ENCODE measurements at regions not wholly inside any gene's neighbourhood (a gene's known extent, or its start where the extent isn't known, plus 50 kb on each side); places are given as distances from the start of the nearest gene placed in this dataset.

DNA sequence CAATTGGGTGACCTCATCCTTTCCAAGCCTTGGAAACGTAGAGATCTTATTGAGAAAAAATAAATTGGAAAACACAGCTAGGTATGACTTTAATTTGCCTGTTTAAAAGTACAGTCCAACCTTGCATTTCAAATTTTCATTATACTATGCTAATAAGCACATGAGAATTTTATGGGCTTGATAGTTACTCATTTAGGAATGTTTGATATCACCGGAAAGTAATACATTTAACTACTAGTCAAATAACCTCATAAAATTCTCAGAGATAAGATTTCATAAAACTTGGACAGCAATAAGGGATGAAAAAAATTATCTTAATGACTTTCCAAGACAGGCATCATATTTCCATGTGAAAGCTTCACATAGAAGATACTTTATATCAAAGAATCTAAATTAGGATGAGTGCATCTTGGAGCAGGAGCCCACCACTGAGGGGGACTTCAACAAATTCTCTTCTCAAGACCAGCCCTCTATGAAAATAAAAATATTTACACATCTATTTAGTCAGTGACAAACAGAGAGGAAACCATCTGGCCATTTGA is 236.3 kb downstream of the EPHA7 start:
- Histone ChIP-seq H2BK12ac (ENCODE audit: insufficient read length, low read depth, low read length) (no peak overlapping the region), H4K5ac (ENCODE audit: insufficient read length, low read depth, low read length) (no peak overlapping the region), H3K27me3 (ENCODE audit: insufficient read depth, low read length) (no peaks in the 10 kb centered on the region), H3K4me2 (ENCODE audit: insufficient read depth, insufficient read length, low read length) (no peak overlapping the region), H3K18ac (ENCODE audit: insufficient read length, low read depth, low read length) (no peak overlapping the region), H4K91ac (ENCODE audit: insufficient read length, low read depth, low read length) (no peak overlapping the region), H2BK15ac (ENCODE audit: low read depth, low read length) (no peak overlapping the region), H3K4ac (ENCODE audit: low read depth, low read length) (no peak overlapping the region), H2AFZ (ENCODE audit: low read length) (no peak overlapping the region), H2AK5ac (ENCODE audit: insufficient read length, low read length) (no peak overlapping the region), H2BK5ac (ENCODE audit: insufficient read length, low read length) (no peak overlapping the region), H4K20me1 (ENCODE audit: control insufficient read depth, insufficient read depth, insufficient read length) (no peaks in the 10 kb centered on the region), H3T11ph (ENCODE audit: low read length) (no peak overlapping the region), H3K23ac (ENCODE audit: insufficient read length, low read depth, low read length) (no peak overlapping the region), H4K8ac (replicated peaks; ENCODE audit: insufficient read length, low read depth, low read length) (no peak overlapping the region), H2BK120ac (ENCODE audit: low read depth, low read length, poor library complexity, severe bottlenecking) (no peak overlapping the region), H3K79me1 (ENCODE audit: insufficient read depth, low read depth, low read length, poor library complexity, severe bottlenecking) (no peaks in the 10 kb centered on the region), H3K4me1 (ENCODE audit: insufficient read depth, low read length) (no peaks in the 10 kb centered on the region), H3K14ac (ENCODE audit: insufficient read depth, low read length) (no peak overlapping the region), H3K9me3 (ENCODE audit: control insufficient read depth, low read depth, low read length) (no peaks in the 10 kb centered on the region), H3K79me2 (ENCODE audit: insufficient read depth, low read length) (no peaks in the 10 kb centered on the region), H3K56ac (ENCODE audit: insufficient read length, low read depth, low read length) (no peak overlapping the region), H3K9ac (ENCODE audit: extremely low read depth, insufficient read length, low read length) (no peak overlapping the region), H3K23me2 (ENCODE audit: insufficient read length, low read depth, low read length, poor library complexity, severe bottlenecking) (no peaks in the 10 kb centered on the region), H3K27ac (ENCODE audit: insufficient read length, low read depth, low read length) (no peak overlapping the region), H2BK20ac (ENCODE audit: low read depth, low read length, poor library complexity, severe bottlenecking) (no peak overlapping the region)
- no peak for TF ChIP-seq CTCF (conservative IDR thresholded peaks at IDR 0.05)
- Mint-ChIP-seq H3K4me1 (peaks cover 6 to 15% of the 10 kb centered on the region in 2 experiments; a peak in 3 of 4 replicates), H3K9me3 (no peaks in the 10 kb centered on the region), H3K36me3 (ENCODE audit: insufficient read depth in 1 of 3, low read depth in 3 of 3) (no peaks in the 10 kb centered on the region), H3K27ac (no peak overlapping the region), H3K27me3 (ENCODE audit: low read depth) (no peaks in the 10 kb centered on the region), H3K4me3 (no peak overlapping the region)
- no peak for DNase-seq
- no CpG with 5 or more reads among the region's 2 CpGs for WGBS (ENCODE audit: extremely low coverage, insufficient read length, low lambda C conversion rate)

All from H9 (cell line).